NCI-H146 treated with DMSO at 0.1 percent for 48 hours (cell line): ENCODE measurements at regions not wholly inside any gene's neighbourhood (a gene's known extent, or its start where the extent isn't known, plus 50 kb on each side); places are given as distances from the start of the nearest gene placed in this dataset.
"Not testable (repeated sequence)": the region's sequence is repeated elsewhere in the genome, so short reads cannot be mapped to it uniquely, and the experiment has no call there.

Source experiments
- DNase-seq: peaks from one replicate; lab custom pipeline; 2025; ENCODE audit not compliant: unreplicated experiment; lab: John Stamatoyannopoulos, UW

DNA sequence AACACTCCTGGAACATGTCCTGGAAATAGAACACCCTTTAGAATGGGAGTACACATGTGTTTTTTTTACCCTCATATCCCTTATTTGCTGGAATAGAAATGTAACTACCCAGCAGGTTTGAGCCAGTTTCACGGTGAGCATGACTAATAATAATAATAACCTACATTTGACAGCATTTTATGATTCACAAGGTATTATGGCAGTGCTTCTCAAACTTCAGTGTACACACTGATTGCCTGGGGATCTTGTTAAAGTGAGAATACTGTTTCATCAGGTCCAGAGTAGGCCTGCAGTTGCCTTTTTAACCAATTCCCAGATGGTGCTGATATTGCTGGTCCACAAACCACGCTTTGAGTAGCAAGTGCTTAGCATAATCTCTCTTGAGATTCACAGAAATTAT, 63.9 kb downstream of the NFKBIZ start:
- DNase-seq: no peak

- DNase-seq: not testable (repeated sequence)
Measured at GRCh38 chr3:101917761-101918160, 68.4 kb downstream of the NFKBIZ start.

DNA sequence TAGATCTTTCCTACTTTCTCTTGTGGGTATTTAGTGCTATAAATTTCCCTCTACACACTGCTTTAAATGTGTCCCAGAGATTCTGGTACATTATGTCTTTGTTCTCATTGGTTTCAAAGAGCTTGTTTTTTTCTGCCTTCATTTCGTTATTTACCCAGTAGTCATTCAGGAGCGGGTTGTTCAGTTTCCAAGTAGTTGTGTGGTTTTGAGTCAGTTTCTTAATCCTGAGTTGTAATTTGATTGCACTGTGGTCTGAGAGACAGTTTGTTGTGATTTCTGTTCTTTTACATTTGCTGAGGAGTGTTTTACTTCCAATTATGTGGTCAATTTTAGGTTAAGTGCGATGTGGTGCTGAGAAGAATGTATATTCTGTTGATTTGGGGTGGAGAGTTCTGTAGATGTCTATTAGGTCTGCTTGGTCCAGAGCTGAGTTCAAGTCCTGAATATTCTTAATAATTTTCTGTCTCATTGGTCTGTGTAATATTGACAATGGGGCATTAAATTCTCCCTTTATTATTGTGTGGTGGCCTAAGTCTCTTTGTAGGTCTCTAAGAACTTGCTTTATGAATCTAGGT, 72.9 kb downstream of the NFKBIZ start:
- not testable (repeated sequence) for DNase-seq

- DNase-seq: not testable (repeated sequence)
Measured at GRCh38 chr3:101924621-101925020, 75.3 kb downstream of the NFKBIZ start.

DNA sequence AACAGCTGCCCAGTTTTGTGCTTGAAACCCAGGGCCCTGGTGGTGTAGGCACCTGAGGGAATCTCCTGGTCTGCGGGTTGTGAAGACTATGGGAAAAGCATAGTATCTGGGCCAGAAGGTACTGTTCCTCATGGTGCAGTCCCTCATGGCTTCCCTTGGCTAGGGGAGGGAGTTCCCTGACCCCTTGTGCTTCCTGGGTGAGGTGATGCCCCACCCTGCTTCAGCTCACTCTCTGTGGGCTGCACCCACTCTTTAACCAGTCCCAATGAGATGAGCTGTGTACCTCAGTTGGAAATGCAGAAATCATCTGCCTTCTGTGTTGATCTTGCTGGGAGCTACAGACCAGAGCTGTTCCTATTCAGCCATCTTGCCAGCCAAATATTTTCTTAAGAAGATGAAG, 75.8 kb downstream of the NFKBIZ start:
- not testable (repeated sequence) for DNase-seq

- peak; percentile 61 for DNase-seq
Measured at GRCh38 chr3:101925564-101925963, 76.2 kb downstream of the NFKBIZ start.

DNA sequence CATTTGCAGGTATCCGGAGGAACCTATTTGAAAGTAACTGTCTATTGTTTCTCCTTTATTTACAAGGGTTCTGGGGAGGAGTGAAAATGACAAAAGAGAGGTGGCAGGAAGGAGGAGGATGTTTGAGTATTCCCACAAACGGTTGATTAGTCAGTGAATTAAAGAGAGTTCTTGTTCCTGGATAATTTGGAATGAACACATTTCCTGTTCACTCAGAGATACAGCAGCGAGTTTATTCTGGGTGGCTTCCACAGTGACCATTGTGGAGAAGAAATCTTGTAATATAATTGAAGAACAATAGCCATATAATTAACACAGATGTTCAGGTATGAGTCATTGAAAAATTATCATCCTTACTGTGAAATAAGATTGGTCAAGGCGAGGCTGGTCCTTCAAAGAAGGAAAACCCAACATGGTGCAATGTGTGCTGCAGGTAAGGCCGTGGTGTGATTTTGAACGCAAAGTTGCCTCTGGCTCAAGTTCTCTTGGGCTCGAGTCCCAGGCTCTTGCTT, 77.3 kb downstream of the NFKBIZ start:
- no peak for DNase-seq

- no peak for DNase-seq
Measured at GRCh38 chr3:101928890-101929289, 79.6 kb downstream of the NFKBIZ start.

- DNase-seq: no peak
Measured at GRCh38 chr3:101931081-101931480, 81.8 kb downstream of the NFKBIZ start.

- no peak for DNase-seq
Measured at GRCh38 chr3:101932326-101933068, 83.2 kb downstream of the NFKBIZ start.

DNA sequence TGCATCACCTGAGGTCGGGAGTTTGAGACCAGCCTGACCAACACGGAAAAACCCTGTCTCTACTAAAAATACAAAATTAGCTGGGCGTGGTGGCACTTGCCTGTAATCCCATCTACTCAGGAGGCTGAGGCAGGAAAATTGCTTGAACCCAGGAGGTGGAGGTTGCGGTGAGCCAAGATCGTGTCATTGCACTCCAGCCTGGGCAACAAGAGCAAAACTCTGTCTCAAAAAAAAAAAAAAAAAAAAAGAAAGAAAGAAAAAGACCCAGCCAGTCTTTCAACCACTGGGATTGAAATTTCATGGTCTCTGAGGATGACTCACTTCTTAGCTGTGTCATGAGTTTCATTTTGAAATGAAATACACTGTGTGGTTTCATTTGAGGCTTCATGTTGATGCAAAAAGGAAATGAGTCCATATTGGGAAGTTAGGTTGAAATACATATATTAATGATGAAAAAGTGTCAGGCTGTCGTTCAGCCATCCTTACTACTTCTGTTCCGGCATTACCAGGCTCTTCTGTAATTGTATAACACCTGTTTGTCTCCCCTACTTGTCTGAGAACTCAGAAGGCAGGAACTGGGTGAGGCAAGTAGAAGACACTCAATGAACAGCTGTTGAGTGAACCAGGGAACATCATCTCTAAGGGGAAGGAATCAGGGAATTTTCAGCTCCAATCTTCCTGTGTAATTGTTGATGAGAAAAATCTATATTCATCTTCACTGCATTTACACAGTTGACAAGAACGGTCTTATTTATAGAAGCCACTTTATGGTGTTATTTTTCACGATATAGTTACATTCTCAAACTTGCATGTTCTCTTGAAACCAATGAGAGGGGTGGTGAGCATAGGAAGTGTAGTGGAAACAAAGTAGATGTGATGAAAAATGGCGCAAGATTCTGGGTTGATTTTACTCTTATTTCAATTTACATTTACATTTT, 87.4 kb downstream of the NFKBIZ start:
- no peak for DNase-seq

GRCh38 chr3:101938262-101938847, 89.0 kb downstream of the NFKBIZ start:
- DNase-seq: no peak

DNA sequence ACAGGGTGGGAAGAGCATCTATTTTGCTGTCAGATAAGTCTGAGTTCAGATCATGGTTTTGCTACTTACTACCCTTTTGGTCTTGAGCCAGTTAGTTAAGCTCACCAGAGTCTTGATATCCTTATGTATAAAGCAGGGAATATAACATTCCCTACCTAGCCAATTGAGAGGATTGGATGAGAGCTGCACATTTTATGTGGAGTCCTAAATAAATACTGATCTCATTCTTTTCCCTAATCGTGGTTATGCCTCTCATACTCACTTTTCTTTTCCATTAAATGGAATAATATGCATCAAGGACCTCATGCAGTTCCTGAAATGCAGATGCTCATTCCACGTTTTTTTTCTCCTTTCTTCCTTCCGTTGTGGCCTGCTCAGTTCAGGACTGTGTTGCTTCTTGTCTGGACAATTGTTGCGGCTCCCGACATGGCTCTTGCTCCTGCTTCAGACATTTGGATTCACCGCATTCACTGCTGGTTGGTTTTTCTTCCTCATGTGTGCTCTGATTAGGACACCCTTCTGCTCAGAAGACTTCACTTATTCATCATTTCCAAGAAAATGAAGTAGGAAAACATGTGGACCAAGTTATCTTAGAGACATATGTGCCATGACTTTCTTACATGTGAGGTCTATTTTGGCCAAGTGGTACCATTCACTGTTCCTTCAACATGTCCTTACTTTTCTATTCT, 90.2 kb downstream of the NFKBIZ start:
- DNase-seq: no peak

DNA sequence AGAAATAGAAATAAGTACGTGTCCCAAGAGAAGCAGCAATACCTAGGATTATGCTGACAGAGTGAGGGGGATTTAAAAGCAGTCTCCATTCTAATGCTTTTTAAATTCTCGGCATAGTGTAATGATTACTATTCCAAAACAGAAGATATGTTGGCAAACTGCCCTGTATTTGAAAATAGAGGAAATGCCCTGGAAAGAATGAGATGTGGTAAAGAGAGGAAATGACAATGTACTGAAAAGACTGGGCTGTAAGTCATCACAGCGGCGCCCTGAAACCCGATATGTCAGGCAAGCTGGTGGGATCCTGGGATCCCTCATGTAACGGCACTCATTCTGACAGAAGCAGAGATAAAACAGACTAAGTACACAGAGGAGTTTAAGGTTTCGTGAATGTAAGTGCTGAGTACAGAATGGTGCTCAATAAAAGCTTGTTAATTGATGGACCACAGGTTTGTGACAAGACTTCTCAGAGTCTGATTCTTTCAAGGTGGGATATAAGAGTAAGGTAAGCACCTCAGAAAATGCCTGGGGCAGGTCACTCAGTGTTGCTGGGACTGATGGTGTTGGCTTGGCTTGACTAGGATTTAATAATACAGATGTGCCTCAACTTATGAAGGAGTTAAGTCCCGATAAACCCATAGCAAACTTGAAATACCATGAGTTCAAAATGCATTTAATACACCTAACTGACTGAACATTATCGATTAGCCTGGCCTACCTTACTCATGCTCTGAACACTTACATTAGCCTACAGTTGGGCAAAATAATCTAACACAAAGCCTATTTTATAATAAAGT, 91.4 kb downstream of the NFKBIZ start:
- no peak for DNase-seq

DNA sequence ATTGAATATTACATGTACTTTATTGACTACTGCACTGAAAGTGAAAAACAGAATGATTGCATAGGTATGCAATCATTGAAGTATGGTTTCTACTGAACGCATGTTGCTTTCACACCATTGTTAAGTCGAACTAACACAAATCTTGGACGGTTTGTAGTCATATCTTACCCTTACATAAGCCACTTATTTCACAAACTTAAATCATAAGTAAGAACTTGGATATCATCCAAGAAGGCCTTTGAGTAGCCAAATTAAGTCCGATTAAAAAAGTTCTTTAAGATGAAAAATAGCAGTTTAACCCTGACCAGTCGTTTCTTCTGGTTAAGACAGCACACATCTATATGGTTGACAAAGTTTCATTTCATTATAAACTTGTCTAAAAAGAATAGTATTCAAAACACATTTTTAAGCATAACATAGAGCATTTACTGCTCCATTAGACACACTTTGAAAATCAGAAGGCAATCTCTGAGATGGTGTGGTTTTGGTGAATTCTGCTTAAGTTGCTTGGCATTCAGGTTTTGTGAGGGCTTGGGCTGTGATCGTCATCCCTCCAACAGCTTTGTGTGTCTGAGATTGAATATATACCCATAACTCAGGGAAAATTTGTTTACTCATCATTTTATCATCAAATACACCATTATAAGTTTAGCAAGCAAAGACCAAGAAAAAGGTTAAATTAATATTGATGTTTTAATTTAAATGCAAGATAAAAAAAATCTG, 92.2 kb downstream of the NFKBIZ start:
- no peak for DNase-seq

DNA sequence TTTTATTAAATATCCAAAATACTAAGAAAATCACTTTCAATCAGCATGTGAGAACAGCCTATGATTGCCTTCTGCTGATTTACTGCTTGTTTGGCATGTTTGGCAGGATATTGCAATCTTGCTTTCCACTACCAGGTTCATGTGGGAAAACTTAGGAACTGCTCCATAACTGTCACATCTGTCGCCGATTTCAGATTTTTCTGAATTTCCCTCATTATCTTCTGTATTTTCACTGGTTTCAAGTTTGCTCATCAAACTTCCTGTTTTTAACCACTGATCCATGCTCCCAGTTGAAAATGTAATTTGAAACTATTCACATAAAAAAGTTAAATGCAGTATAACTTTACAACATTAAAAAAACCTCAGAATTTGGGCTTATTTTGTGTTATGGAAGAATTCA, 93.0 kb downstream of the NFKBIZ start:
- DNase-seq: no peak

GRCh38 chr3:101943029-101943428, 93.7 kb downstream of the NFKBIZ start:
- DNase-seq: no peak

DNA sequence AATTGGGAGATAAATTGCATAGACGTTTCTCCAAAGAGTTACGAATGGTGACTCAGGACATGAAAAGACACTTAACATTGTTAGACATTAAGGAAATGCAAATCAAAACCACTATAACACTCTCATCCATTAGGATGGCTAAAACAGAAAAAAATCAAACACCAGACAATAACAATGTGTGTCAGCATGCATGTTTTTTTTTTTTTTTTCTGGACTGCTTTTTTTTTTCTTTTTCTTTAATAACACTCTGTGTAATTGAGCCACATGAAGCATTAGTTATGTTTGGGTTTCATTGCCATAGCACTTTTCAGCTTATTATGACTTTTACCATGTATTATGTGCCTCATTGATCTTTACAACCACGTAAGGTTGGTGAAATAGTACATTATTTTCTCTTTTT, 95.0 kb downstream of the NFKBIZ start:
- no peak for DNase-seq

DNA sequence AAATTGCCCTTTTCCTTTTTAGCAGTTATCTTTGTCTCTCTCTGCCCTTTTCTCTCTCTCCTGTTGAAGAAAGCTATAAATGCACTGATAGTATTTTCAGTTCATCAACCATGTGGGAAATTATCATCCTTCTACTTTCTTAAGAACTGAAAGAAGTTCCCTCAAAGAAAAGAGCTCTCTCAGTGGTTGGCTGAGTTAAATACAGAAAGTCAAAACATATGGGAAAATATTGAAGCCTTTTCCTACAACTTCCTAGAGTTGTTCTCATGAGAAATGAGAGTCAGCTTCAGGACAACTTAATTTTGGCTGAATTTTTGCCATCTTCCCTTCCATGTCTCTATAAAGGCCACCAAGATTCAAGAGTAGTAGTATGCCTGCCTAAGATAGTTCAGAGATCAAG, 96.7 kb downstream of the NFKBIZ start:
- no peak for DNase-seq
